CD14-positive monocyte (primary cell): ENCODE measurements at regions not wholly inside any gene's neighbourhood (a gene's known extent, or its start where the extent isn't known, plus 50 kb on each side); places are given as distances from the start of the nearest gene placed in this dataset.

Experiments
- DNase-seq, 3 donors: peaks; one replicate each; pipeline ENCODE4 v3.0.0-alpha.2; 2011 to 2022
- H2AFZ ChIP-seq: 2 replicates; pipeline ENCODE4 v1.6.0; 2012; ENCODE audit warnings: mild to moderate bottlenecking, low read depth, low read length, inconsistent platforms; ENCODE audit not compliant: insufficient read depth, poor library complexity, severe bottlenecking
- H3K27ac ChIP-seq, 2 donors: 1 replicate in 1 of 2; 2 replicates in 1 of 2; pipeline ENCODE4 v1.5.1; 2012 to 2013; ENCODE audit warnings: low read length in 2 of 2, control low read depth in 1 of 2, inconsistent platforms in 1 of 2, low read depth in 1 of 2, mild to moderate bottlenecking in 1 of 2
- H3K27me3 ChIP-seq, 2 donors: one replicate each; pipeline versions ENCODE4 v1.6.0 to v1.6.1; 2011 to 2013; ENCODE audit warnings: low read length in 2 of 2; ENCODE audit not compliant: control insufficient read depth in 2 of 2, insufficient read depth in 2 of 2
- H3K36me3 ChIP-seq, 2 donors: replicated peaks in 1 of 2; 1 replicate in 1 of 2; 2 replicates in 1 of 2; pipeline versions ENCODE4 v1.5.1 to v1.6.1; 2012 to 2013; ENCODE audit warnings: low read length in 2 of 2, control low read depth in 1 of 2, inconsistent platforms in 1 of 2, mild to moderate bottlenecking in 1 of 2; ENCODE audit not compliant: insufficient read depth in 2 of 2, control insufficient read depth in 1 of 2
- H3K4me1 ChIP-seq, 2 donors: 1 replicate in 1 of 2; 2 replicates in 1 of 2; pipeline versions ENCODE4 v1.5.1 to v1.6.1; 2012 to 2013; ENCODE audit warnings: low read length in 2 of 2, control low read depth in 1 of 2, inconsistent platforms in 1 of 2, mild to moderate bottlenecking in 1 of 2, moderate library complexity in 1 of 2; ENCODE audit not compliant: insufficient read depth in 2 of 2, control insufficient read depth in 1 of 2
- H3K4me2 ChIP-seq: replicated peaks from 2 replicates; pipeline ENCODE3; 2012; ENCODE audit warnings: low read length, moderate library complexity, mild to moderate bottlenecking; ENCODE audit not compliant: poor library complexity, severe bottlenecking; ENCODE audit errors: extremely low read depth
- H3K4me3 ChIP-seq, 3 experiments: fragments of 200-600 bp in 1 of 3; sonication (generic) in 1 of 3; replicated peaks in 1 of 3; 1 replicate in 2 of 3; 2 replicates in 1 of 3; pipeline ENCODE4 v1.5.1; 2011 to 2013; ENCODE audit warnings: low read length in 3 of 3, mild to moderate bottlenecking in 3 of 3, control low read depth in 2 of 3, low read depth in 2 of 3, inconsistent platforms in 1 of 3, moderate library complexity in 1 of 3
- H3K79me2 ChIP-seq: 2 replicates; pipeline ENCODE4 v1.6.0; 2012; ENCODE audit warnings: mild to moderate bottlenecking, control low read depth, inconsistent platforms, low read length, moderate library complexity; ENCODE audit not compliant: insufficient read depth
- H3K9ac ChIP-seq: 2 replicates; pipeline ENCODE4 v1.6.0; 2017; ENCODE audit warnings: low read length, mild to moderate bottlenecking; ENCODE audit not compliant: insufficient read depth, poor library complexity, severe bottlenecking
- H3K9me3 ChIP-seq, 2 donors: replicated peaks in 1 of 2; 1 replicate in 1 of 2; 2 replicates in 1 of 2; pipeline versions ENCODE4 v1.5.1 to v1.6.1; 2012 to 2013; ENCODE audit warnings: low read length in 2 of 2, control low read depth in 1 of 2; ENCODE audit not compliant: control insufficient read depth in 1 of 2, insufficient read depth in 1 of 2
- H4K20me1 ChIP-seq: 2 replicates; pipeline ENCODE4 v1.6.0; 2012; ENCODE audit warnings: mild to moderate bottlenecking, low read length, control low read depth, moderate library complexity; ENCODE audit not compliant: insufficient read depth
- H3K27ac Mint-ChIP-seq, 7 donors: one replicate each; pipeline ENCODE4 v1.8.0; 2020; ENCODE audit warnings: mild to moderate bottlenecking in 7 of 7, mixed read lengths in 7 of 7, moderate library complexity in 6 of 7, inconsistent platforms in 2 of 7
- H3K27me3 Mint-ChIP-seq, 3 donors: one replicate each; pipeline ENCODE4 v1.8.0; 2021 to 2022; ENCODE audit warnings: low read depth in 3 of 3, mild to moderate bottlenecking in 3 of 3, mixed read lengths in 3 of 3, moderate library complexity in 3 of 3, inconsistent platforms in 1 of 3
- H3K36me3 Mint-ChIP-seq, 2 donors: one replicate each; pipeline ENCODE4 v1.8.0; 2020; ENCODE audit warnings: mixed read lengths in 2 of 2, inconsistent platforms in 1 of 2, mild to moderate bottlenecking in 1 of 2
- H3K4me1 Mint-ChIP-seq: one replicate; pipeline ENCODE4 v1.8.0; 2020; ENCODE audit warnings: mild to moderate bottlenecking, mixed read lengths
- H3K4me3 Mint-ChIP-seq, 2 donors: one replicate each; pipeline ENCODE4 v1.8.0; 2020; ENCODE audit warnings: mild to moderate bottlenecking in 2 of 2, mixed read lengths in 2 of 2, moderate library complexity in 1 of 2
- H3K9me3 Mint-ChIP-seq, 7 donors: one replicate each; pipeline ENCODE4 v1.8.0; 2020 to 2022; ENCODE audit warnings: mixed read lengths in 7 of 7, mild to moderate bottlenecking in 6 of 7, moderate library complexity in 6 of 7, inconsistent platforms in 2 of 7
- WGBS: methylation state at CpG from one replicate; pipeline ENCODE4 v1.1.5; 2013; ENCODE audit warnings: missing lambda C conversion rate; ENCODE audit not compliant: insufficient coverage; 5-methylcytosine and 5-hydroxymethylcytosine counted together
- intact Hi-C, 2 donors: fragments of 100-400 bp; cut with micrococcal nuclease; formaldehyde crosslinking; loops; one replicate each; pipeline versions ENCODE4 v1.15.0 to v1.15.1; 2023
- TF ChIP-seq, protein P1 (sequence below): fragments of 200-600 bp; IDR thresholded peaks from one replicate; pipeline ENCODE4 v1.8.0; 2022; ENCODE audit warnings: antibody characterized with exemption, mild to moderate bottlenecking

DNA sequence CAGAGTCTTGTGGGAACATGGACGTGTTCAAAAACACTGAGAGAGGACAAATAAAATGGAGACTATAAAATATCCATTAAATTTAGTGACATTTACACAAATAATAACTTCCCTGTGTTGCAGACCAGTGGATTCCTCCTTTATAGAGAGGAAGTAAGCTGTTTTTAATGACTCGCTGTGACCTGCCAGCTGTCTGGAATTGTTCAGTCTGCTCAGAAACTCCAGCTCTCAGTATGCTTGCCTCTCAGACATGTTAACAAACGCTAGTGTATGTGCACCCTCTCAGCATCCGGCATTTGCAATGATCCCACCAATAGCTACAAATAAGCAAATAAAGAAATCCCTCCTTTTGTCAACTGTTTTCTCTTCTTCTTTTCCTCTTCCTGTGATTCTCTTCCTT is 158.0 kb upstream of the TCF21 start:
- no peak overlapping the region for H3K4me3 ChIP-seq
- H3K79me2 ChIP-seq = no peaks in the 10 kb centered on the region
- Mint-ChIP-seq H3K9me3 (peaks cover 0 to 9% (median 3%) of the 10 kb centered on the region in 7 donors), H3K4me1 (no peaks in the 10 kb centered on the region), H3K36me3 (no peaks in the 10 kb centered on the region), H3K27ac (no peak overlapping the region), H3K27me3 (no peaks in the 10 kb centered on the region), H3K4me3 (no peak overlapping the region)
- no peak overlapping the region for H3K4me2 ChIP-seq
- no peaks in the 10 kb centered on the region for H3K36me3 ChIP-seq
- H4K20me1 ChIP-seq = no peaks in the 10 kb centered on the region
- no peak for DNase-seq
- no peak overlapping the region for H2AFZ ChIP-seq
- TF ChIP-seq, protein P1, sequence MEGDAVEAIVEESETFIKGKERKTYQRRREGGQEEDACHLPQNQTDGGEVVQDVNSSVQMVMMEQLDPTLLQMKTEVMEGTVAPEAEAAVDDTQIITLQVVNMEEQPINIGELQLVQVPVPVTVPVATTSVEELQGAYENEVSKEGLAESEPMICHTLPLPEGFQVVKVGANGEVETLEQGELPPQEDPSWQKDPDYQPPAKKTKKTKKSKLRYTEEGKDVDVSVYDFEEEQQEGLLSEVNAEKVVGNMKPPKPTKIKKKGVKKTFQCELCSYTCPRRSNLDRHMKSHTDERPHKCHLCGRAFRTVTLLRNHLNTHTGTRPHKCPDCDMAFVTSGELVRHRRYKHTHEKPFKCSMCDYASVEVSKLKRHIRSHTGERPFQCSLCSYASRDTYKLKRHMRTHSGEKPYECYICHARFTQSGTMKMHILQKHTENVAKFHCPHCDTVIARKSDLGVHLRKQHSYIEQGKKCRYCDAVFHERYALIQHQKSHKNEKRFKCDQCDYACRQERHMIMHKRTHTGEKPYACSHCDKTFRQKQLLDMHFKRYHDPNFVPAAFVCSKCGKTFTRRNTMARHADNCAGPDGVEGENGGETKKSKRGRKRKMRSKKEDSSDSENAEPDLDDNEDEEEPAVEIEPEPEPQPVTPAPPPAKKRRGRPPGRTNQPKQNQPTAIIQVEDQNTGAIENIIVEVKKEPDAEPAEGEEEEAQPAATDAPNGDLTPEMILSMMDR = no peak
- H3K9me3 ChIP-seq = peaks cover 0 to 4% of the 10 kb centered on the region in 2 donors
- H3K27me3 ChIP-seq = no peaks in the 10 kb centered on the region
- no peaks in the 10 kb centered on the region for H3K4me1 ChIP-seq
- no peak overlapping the region for H3K27ac ChIP-seq
- WGBS = 57% methylated on average over 3 of the region's 4 CpGs
- intact Hi-C loops = no loop called here
- H3K9ac ChIP-seq = no peak overlapping the region

DNA sequence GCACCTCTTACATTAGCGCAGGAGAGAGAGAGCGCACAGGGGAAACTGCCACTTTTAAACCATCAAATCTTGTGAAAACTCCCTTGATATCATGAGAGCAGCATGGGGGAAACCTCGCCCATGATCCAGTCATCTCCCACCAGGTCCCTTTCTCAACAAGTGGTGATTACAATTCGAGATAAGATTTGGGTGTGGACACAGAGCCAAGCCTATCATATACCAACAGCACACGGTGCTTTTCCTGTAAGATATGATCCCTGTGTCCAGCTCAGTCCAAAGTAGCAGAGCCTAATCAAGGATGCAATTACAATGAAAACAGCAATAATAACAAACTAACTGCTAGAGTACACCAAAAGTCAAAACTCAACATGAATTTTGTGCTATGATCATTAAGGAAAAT is 148.7 kb upstream of the TCF21 start:
- intact Hi-C loops = no loop called here
- Histone ChIP-seq H3K4me3 (no peak overlapping the region), H3K9me3 (no peaks in the 10 kb centered on the region), H3K4me1 (no peaks in the 10 kb centered on the region), H3K4me2 (no peak overlapping the region), H3K27ac (no peak overlapping the region), H3K9ac (no peak overlapping the region), H2AFZ (no peak overlapping the region), H4K20me1 (no peaks in the 10 kb centered on the region), H3K79me2 (no peaks in the 10 kb centered on the region), H3K36me3 (no peaks in the 10 kb centered on the region), H3K27me3 (no peaks in the 10 kb centered on the region)
- peaks cover 0 to 2% (median 0%) of the 10 kb centered on the region in 7 donors for H3K9me3 Mint-ChIP-seq
- peaks cover 2% of the 10 kb centered on the region in 3 donors for H3K27me3 Mint-ChIP-seq
- no peak overlapping the region for H3K27ac Mint-ChIP-seq
- DNase-seq = no peak
- TF ChIP-seq, protein P1 = no peak
- no peak overlapping the region for H3K4me3 Mint-ChIP-seq
- H3K36me3 Mint-ChIP-seq = no peaks in the 10 kb centered on the region
- WGBS = 72% methylated on average over 2 of the region's 5 CpGs
- no peaks in the 10 kb centered on the region for H3K4me1 Mint-ChIP-seq
